Adrenal gland (tissue), 9 donors: ENCODE measurements at regions not wholly inside any gene's neighbourhood (a gene's known extent, or its start where the extent isn't known, plus 50 kb on each side); places are given as distances from the start of the nearest gene placed in this dataset.

Experiments used
- DNase-seq, 7 donors: peaks; one replicate each; pipeline ENCODE4 v3.0.0-alpha.2; 2019 to 2020
- H3K27ac ChIP-seq, 5 donors: fragments of 200-600 bp; sonication (generic) in 4 of 5; 1 replicate in 3 of 5; 2 replicates in 2 of 5; pipeline versions ENCODE4 v1.5.1 to v1.8.0; 2016 to 2020; ENCODE audit warnings: mild to moderate bottlenecking in 1 of 5
- H3K27me3 ChIP-seq: fragments of 200-600 bp; 2 replicates; pipeline ENCODE4 v1.8.0; 2021
- H3K36me3 ChIP-seq, 2 donors: fragments of 200-600 bp; replicated peaks in 1 of 2; 1 replicate in 1 of 2; 2 replicates in 1 of 2; pipeline versions ENCODE4 v1.5.1 to v1.8.0; 2018 to 2022
- H3K4me1 ChIP-seq, 2 donors: fragments of 200-600 bp; replicated peaks in 1 of 2; 1 replicate in 1 of 2; 2 replicates in 1 of 2; pipeline versions ENCODE4 v1.5.1 to v1.8.0; 2018 to 2021
- H3K4me3 ChIP-seq, 4 donors: fragments of 200-600 bp; sonication (generic) in 3 of 4; one replicate each; pipeline ENCODE4 v1.5.1; 2016 to 2018
- H3K9me3 ChIP-seq, 3 donors: fragments of 200-600 bp; sonication (generic) in 1 of 3; replicated peaks in 1 of 3; 1 replicate in 2 of 3; 2 replicates in 1 of 3; pipeline versions ENCODE4 v1.5.1 to v1.8.0; 2016 to 2021
- CTCF ChIP-seq, 6 experiments: fragments of 450-650 bp in 4 of 6; fragments of 200-600 bp in 2 of 6; sonication (generic) in 1 of 6; IDR thresholded peaks; 1 replicate in 5 of 6; 2 replicates in 1 of 6; pipeline versions ENCODE4 v1.5.1 to v1.8.0; 2016 to 2021; ENCODE audit warnings: antibody characterized with exemption in 6 of 6, mild to moderate bottlenecking in 2 of 6, moderate library complexity in 1 of 6
- POLR2A ChIP-seq, 2 donors: fragments of 450-650 bp; IDR thresholded peaks; one replicate each; pipeline ENCODE4 v1.6.1; 2017; ENCODE audit warnings: antibody characterized with exemption in 2 of 2, mild to moderate bottlenecking in 2 of 2, moderate library complexity in 1 of 2
- WGBS, 4 donors: extraction: QIAGEN DNeasy Blood & Tissue Kit in 2 of 4; methylation state at CpG; one replicate each; pipeline versions ENCODE4 v1.1.5 to v1.1.7; 2013 to 2017; 5-methylcytosine and 5-hydroxymethylcytosine counted together
- intact Hi-C, 2 donors: fragments of 100-400 bp; cut with DNase I; formaldehyde crosslinking; loops; one replicate each; pipeline versions ENCODE4 v1.14.1 to v1.15.0; 2022 to 2023
- donor health status: healthy with polysubstance abuse.
- donor health status: Bipolar disorder and iron deficiency.
- donor health status: DM: yes; HTN: yes; CAD: no.
- donor health status: DM: no; HTN: no; CAD: no.
- donor health status: DM: no; HTN: no; CAD: no.

GRCh38 chr5:97355775-97356174 lies 172.7 kb upstream of the RIOK2 start:
- 59 to 80% (median 71%) methylated on average over 1 to 4 of the region's 4 CpGs for WGBS, 4 donors
- TF ChIP-seq CTCF (IDR thresholded peaks at IDR 0.05) (no peak), POLR2A (IDR thresholded peaks at IDR 0.05) (no peak)
- intact Hi-C loops, result no loop called here

GRCh38 chr5:97363577-97363976 lies 180.5 kb upstream of the RIOK2 start:
- no peaks in the 10 kb centered on the region for H3K27me3 ChIP-seq
- no peak for DNase-seq
- no peaks in the 10 kb centered on the region for H3K4me1 ChIP-seq
- 68 to 81% (median 75%) methylated on average over 3 of the region's 3 CpGs for WGBS, 4 donors
- no peaks in the 10 kb centered on the region for H3K36me3 ChIP-seq
- intact Hi-C loops, result no loop called here
- H3K9me3 ChIP-seq, result no peaks in the 10 kb centered on the region
- no peak overlapping the region for H3K27ac ChIP-seq
- no peak overlapping the region for H3K4me3 ChIP-seq
- TF ChIP-seq CTCF (IDR thresholded peaks at IDR 0.05) (no peak), POLR2A (IDR thresholded peaks at IDR 0.05) (no peak)

More at GRCh38 chr5:97355775-97356174, 172.7 kb upstream of the RIOK2 start:
- Histone ChIP-seq H3K36me3 (no peaks in the 10 kb centered on the region), H3K4me1 (no peaks in the 10 kb centered on the region), H3K9me3 (no peaks in the 10 kb centered on the region), H3K4me3 (no peak overlapping the region), H3K27me3 (no peaks in the 10 kb centered on the region), H3K27ac (no peak overlapping the region)
- no peak for DNase-seq

- Histone ChIP-seq H3K4me1 (no peaks in the 10 kb centered on the region), H3K4me3 (no peak overlapping the region), H3K36me3 (no peaks in the 10 kb centered on the region), H3K27ac (no peak overlapping the region), H3K27me3 (no peaks in the 10 kb centered on the region), H3K9me3 (no peaks in the 10 kb centered on the region)
- 22 to 27% (median 25%) methylated on average over 1 of the region's 1 CpG for WGBS, 4 donors
- no peak for DNase-seq
- no peak for TF ChIP-seq CTCF (IDR thresholded peaks at IDR 0.05)
- TF ChIP-seq POLR2A (IDR thresholded peaks at IDR 0.05), result no peak
- intact Hi-C loops, result no loop called here
These were observed 181.7 kb upstream of the RIOK2 start for GRCh38 chr5:97364731-97365130.

GRCh38 chr5:97365163-97365845 lies 182.3 kb upstream of the RIOK2 start:
- no peak overlapping the region for H3K27ac ChIP-seq
- intact Hi-C loops, result no loop called here
- DNase-seq, result no peak
- H3K4me1 ChIP-seq, result no peaks in the 10 kb centered on the region
- no peaks in the 10 kb centered on the region for H3K27me3 ChIP-seq
- H3K4me3 ChIP-seq, result no peak overlapping the region
- no peaks in the 10 kb centered on the region for H3K9me3 ChIP-seq
- H3K36me3 ChIP-seq, result no peaks in the 10 kb centered on the region
- TF ChIP-seq POLR2A (IDR thresholded peaks at IDR 0.05) (no peak), CTCF (IDR thresholded peaks at IDR 0.05) (no peak)
